ENCODE measurements at regions not wholly inside any gene's neighbourhood (a gene's known extent, or its start where the extent isn't known, plus 50 kb on each side); places are given as distances from the start of the nearest gene placed in this dataset.

DNA sequence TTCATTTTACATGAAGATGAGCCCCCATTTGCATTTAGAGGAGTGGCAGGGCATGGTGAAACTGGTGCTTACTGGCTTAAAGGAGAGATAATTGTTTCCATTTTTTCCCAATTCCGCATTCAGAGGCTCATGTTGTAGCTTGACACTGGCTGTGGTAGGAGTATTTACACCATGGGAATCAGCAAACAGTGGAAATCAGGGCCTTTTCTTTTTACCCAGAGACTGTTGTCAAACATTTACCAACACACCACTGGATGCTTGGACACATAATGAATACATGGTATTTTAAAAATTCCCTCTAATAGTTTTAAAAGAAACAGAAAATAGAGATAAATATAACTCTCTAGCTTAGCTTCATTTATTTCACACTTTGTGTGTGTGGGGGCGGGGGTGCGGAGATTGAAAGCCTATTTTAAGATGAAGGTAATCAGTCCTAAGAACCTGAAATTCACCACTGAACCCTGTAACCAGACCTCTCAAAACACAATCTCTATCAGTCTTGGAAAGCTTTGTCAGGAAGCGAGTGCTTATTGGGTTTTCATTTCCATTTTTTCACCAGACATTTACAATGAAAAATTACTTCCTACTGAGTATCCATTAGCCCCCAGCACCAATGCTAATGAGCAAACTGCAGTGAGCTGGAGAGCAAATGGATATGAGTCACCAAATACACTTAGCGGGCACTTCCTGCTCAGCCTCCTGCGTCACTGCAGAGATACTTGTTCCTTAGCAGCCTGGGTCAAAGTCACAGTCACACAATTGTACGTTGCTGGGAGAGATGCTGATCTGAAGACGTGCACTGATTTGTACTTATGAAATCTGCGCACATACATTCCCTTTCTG lies 532.0 kb downstream of the BCKDHB start:
- in situ Hi-C loops (cut with HindIII; ENCODE audit: low sequenced_read_pairs) = no loop called here
- TF ChIP-seq, protein P1, sequence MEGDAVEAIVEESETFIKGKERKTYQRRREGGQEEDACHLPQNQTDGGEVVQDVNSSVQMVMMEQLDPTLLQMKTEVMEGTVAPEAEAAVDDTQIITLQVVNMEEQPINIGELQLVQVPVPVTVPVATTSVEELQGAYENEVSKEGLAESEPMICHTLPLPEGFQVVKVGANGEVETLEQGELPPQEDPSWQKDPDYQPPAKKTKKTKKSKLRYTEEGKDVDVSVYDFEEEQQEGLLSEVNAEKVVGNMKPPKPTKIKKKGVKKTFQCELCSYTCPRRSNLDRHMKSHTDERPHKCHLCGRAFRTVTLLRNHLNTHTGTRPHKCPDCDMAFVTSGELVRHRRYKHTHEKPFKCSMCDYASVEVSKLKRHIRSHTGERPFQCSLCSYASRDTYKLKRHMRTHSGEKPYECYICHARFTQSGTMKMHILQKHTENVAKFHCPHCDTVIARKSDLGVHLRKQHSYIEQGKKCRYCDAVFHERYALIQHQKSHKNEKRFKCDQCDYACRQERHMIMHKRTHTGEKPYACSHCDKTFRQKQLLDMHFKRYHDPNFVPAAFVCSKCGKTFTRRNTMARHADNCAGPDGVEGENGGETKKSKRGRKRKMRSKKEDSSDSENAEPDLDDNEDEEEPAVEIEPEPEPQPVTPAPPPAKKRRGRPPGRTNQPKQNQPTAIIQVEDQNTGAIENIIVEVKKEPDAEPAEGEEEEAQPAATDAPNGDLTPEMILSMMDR (IDR thresholded peaks at IDR 0.05; ENCODE audit: low read depth, low read length, missing control alignments) = no peak
- peak; percentile 79 for DNase-seq (ENCODE audit: low read depth)
- no peak overlapping the region for H3K4me3 ChIP-seq (ENCODE audit: low read depth, low read length)

DNA sequence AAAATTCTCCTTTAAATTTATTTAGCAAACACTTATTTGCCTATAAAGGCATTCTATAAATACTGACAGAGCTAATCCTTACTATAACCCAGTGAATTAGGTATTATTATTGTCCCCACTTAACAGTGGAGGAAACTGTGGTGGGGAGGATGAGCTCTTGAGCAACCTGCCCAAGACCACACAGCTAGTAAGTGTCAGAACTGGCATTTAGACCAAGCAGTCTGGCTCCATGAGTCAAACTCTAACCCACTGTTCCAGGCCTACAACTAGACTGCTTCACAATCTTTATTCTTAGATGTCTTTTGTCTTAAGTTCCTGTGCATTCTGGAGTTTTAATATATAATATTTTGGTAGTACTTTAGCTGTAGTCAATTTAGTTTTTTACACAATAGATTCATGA lies 530.8 kb downstream of the BCKDHB start:
- DNase-seq (ENCODE audit: low read depth) = no peak
- no peak overlapping the region for H3K4me3 ChIP-seq (ENCODE audit: low read depth, low read length)
- TF ChIP-seq, protein P1 (IDR thresholded peaks at IDR 0.05; ENCODE audit: low read depth, low read length, missing control alignments) = no peak
- in situ Hi-C loops (cut with HindIII; ENCODE audit: low sequenced_read_pairs) = no loop called here

DNA sequence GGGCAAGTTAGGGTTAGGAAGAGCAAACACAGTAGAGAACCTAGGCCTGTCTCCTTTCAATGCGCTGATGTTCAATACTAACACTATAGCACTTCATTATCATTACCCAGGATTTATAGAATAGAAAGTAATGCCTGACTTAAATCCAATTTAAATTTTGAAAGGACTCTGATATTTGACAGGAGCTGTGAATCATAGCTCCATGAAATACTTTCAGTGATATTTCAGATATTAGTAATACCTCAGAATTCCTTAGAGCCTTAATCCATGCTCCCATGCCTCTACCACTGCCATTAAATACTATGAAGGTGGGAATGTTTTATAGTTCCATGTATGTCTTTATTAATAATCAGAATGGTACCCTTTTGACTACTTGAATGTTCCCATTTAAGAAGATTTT lies 530.2 kb downstream of the BCKDHB start:
- TF ChIP-seq, protein P1 (IDR thresholded peaks at IDR 0.05; ENCODE audit: low read depth, low read length, missing control alignments) = no peak
- H3K4me3 ChIP-seq (ENCODE audit: low read depth, low read length) = no peak overlapping the region
- no peak for DNase-seq (ENCODE audit: low read depth)
- in situ Hi-C loops (cut with HindIII; ENCODE audit: low sequenced_read_pairs) = no loop called here

DNA sequence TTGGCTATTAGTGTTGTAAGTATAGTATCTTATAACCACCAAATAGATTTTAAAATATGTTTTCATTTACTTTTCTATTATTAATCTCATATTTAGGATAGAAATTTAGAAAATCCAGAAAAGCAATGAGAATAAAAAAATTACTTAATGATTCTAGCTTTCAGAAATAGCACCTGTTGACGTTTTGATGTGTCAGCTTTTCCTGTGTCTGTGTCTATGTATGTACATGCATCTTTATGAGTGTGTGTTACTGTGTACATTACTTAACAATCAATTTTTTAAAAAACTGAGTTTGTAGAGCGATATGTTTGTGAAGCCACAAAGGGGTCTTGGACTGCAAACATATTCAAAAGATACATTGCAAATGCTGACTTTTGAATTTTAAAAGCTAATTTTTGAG lies 526.9 kb downstream of the BCKDHB start:
- TF ChIP-seq, protein P1 (IDR thresholded peaks at IDR 0.05; ENCODE audit: low read depth, low read length, missing control alignments) = no peak
- DNase-seq (ENCODE audit: low read depth) = no peak
- no peak overlapping the region for H3K4me3 ChIP-seq (ENCODE audit: low read depth, low read length)
- in situ Hi-C loops (cut with HindIII; ENCODE audit: low sequenced_read_pairs) = no loop called here

DNA sequence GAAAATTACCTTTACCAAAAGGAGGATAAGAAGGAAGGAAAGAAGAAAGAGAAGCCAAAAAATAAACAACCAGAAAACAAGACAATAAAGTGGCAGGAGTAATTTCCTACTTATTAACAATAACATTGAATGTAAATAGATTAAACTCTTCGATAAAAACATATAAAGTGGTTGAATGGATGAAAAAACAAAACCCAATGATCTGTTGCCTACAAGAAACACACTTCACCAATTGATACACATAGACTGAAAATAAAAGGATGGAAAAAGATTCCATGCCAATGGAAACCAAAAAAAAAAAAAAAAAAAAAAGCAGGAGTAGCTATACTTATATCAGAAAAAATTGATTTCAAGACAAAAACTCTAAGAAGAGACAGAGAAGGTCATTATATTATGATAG lies 518.9 kb downstream of the BCKDHB start:
- in situ Hi-C loops (cut with HindIII; ENCODE audit: low sequenced_read_pairs) = no loop called here
- no peak overlapping the region for H3K4me3 ChIP-seq (ENCODE audit: low read depth, low read length)
- TF ChIP-seq, protein P1 (IDR thresholded peaks at IDR 0.05; ENCODE audit: low read depth, low read length, missing control alignments) = no peak
- DNase-seq (ENCODE audit: low read depth) = no peak

DNA sequence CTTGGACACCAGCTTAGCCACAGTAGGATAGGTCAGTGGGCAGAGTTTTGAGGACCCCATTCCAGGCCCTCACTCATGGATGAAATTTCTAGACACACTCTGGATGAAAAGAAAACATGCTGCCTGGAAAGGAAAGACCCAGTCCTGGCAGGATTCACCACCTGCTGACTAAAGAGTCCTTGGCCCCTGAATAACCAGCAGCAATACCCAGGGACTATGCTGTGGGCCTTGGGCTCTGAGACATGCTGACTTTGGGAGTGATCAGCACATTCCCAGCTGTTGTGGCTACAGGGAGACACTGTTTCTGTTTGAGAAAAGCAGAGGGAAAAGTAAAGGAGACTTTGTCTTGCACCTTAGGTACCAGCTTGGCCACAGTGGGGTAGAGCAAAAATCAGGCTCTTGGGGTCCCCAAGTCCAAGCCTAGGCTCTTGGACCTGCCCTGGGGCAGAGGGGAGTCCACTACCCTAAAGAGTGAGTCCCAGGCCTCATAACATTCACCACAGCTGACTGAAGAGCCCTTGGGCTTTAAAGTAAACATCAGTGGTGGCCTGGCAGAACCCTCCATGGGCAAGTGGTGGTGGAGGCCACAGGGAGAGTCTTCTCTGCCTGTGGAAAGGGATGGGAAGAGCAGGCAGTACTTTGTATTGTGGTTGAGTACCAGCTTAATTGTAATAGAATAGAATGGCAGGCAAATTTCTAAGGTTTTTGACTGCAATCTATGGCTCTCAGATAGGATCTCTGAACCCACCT lies 516.8 kb downstream of the BCKDHB start:
- no peak overlapping the region for H3K4me3 ChIP-seq (ENCODE audit: low read depth, low read length)
- in situ Hi-C loops (cut with HindIII; ENCODE audit: low sequenced_read_pairs) = no loop called here
- TF ChIP-seq, protein P1 (IDR thresholded peaks at IDR 0.05; ENCODE audit: low read depth, low read length, missing control alignments) = no peak
- no peak for DNase-seq (ENCODE audit: low read depth)
